Astrocyte of the cerebellum (primary cell): ENCODE measurements at regions not wholly inside any gene's neighbourhood (a gene's known extent, or its start where the extent isn't known, plus 50 kb on each side); places are given as distances from the start of the nearest gene placed in this dataset.

Experiments used
- DNase-seq: peaks from one replicate; pipeline ENCODE4 v3.0.0-alpha.2; 2011; ENCODE audit warnings: low read depth
- H3K4me3 ChIP-seq: 2 replicates; pipeline ENCODE4 v1.5.1; 2011; ENCODE audit warnings: mild to moderate bottlenecking, low read depth, low read length, moderate library complexity
- in situ Hi-C: cut with HindIII; loops from 2 replicates; pipeline ENCODE4 v1.10.0; 2017; ENCODE audit warnings: low sequenced_read_pairs
- TF ChIP-seq, protein P1 (sequence below): IDR thresholded peaks from 2 replicates; pipeline ENCODE4 v1.5.1; 2012; ENCODE audit warnings: low read length, low read depth, moderate library complexity, mild to moderate bottlenecking; ENCODE audit errors: missing control alignments

DNA sequence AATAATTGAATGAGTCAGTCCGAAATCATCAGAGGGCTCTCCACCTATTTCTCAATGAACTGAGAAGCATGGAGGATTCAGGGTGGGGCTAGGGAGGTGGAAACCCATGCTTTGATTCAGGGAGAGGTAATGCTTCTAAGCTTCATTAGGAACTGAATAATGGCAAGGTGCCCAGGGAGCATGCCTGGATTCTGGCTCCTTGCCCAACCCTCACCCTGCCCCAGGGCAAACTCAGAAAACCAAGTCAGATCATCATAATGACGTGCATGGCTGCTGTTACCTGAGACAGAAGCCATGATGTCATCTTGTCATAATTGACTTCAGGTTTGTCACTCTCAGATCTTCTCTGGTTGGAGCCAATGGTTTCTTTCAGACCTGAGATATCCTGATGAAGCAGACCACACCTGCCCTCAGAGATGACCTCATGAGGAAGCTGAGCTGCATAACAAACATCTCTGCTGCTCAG, 199.6 kb downstream of the SYK start:
- TF ChIP-seq, protein P1, sequence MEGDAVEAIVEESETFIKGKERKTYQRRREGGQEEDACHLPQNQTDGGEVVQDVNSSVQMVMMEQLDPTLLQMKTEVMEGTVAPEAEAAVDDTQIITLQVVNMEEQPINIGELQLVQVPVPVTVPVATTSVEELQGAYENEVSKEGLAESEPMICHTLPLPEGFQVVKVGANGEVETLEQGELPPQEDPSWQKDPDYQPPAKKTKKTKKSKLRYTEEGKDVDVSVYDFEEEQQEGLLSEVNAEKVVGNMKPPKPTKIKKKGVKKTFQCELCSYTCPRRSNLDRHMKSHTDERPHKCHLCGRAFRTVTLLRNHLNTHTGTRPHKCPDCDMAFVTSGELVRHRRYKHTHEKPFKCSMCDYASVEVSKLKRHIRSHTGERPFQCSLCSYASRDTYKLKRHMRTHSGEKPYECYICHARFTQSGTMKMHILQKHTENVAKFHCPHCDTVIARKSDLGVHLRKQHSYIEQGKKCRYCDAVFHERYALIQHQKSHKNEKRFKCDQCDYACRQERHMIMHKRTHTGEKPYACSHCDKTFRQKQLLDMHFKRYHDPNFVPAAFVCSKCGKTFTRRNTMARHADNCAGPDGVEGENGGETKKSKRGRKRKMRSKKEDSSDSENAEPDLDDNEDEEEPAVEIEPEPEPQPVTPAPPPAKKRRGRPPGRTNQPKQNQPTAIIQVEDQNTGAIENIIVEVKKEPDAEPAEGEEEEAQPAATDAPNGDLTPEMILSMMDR, result no peak
- H3K4me3 ChIP-seq, result no peak overlapping the region
- DNase-seq, result no peak
- in situ Hi-C loops, result no loop called here

DNA sequence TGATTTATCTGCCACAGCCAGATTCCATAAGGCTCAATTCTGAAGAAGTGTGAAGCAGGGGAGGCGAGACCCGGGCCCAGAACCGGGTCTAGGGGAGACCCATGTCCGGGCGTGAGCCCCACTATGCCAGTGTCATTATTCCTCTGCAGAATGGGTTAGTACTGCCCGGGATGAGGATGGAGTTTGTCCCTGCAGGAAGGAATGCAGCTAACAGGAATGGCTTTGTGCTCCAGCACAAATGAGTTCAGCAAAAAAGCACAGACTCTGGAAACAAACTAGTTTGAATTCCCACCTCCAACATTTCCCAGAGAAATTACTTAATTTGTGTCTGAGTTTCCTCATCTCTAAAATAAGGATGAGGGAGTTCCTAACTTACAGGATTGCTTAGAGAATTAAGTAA, 202.9 kb downstream of the SYK start:
- H3K4me3 ChIP-seq, result no peak overlapping the region
- DNase-seq, result no peak
- in situ Hi-C loops, result no loop called here
- TF ChIP-seq, protein P1, result no peak

- in situ Hi-C loops, result no loop called here
- TF ChIP-seq, protein P1, result no peak
- H3K4me3 ChIP-seq, result no peak overlapping the region
- DNase-seq, result no peak
Measured at GRCh38 chr9:91004992-91005391, 203.4 kb downstream of the SYK start.

GRCh38 chr9:91006046-91006445, 204.4 kb downstream of the SYK start:
- H3K4me3 ChIP-seq, result no peak overlapping the region
- no peak for DNase-seq
- TF ChIP-seq, protein P1, result no peak
- in situ Hi-C loops, result no loop called here

DNA sequence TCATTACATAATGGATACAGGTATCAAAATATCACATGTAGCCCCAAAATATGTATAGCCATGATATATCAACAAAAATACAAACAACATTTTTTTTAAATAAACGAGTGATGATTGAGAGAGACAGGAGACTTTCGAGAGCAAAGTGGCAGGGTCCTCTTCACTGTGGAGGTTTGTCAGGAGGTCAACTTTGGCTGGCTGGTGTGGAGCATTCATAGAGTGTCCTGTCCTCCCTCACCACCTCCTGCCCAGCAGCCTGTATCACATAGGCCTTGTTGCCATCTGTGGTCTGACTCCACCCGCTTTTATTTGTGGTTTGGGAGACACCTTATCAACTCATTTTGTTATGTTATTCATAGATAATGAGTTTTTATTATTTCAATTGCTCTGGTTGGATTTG, 206.9 kb downstream of the SYK start:
- H3K4me3 ChIP-seq, result no peak overlapping the region
- TF ChIP-seq, protein P1, result no peak
- DNase-seq, result no peak
- in situ Hi-C loops, result no loop called here

GRCh38 chr9:91011891-91012290, 210.3 kb downstream of the SYK start:
- in situ Hi-C loops, result no loop called here
- no peak for DNase-seq
- H3K4me3 ChIP-seq, result no peak overlapping the region
- TF ChIP-seq, protein P1, result no peak
